Esophagus muscularis mucosa (tissue), 3 donors: ENCODE measurements at regions not wholly inside any gene's neighbourhood (a gene's known extent, or its start where the extent isn't known, plus 50 kb on each side); places are given as distances from the start of the nearest gene placed in this dataset.

Experiments
- POLR2A ChIP-seq: fragments of 450-650 bp; IDR thresholded peaks from one replicate; pipeline ENCODE4 v1.6.1; 2017; ENCODE audit warnings: antibody characterized with exemption, moderate library complexity, mild to moderate bottlenecking, low read depth
- TF ChIP-seq, protein P1 (sequence below), 3 experiments: fragments of 200-600 bp in 2 of 3; fragments of 450-650 bp in 1 of 3; sonication (generic) in 2 of 3; IDR thresholded peaks; one replicate each; pipeline ENCODE4 v1.5.1; 2017 to 2019; ENCODE audit warnings: antibody characterized with exemption in 3 of 3, mild to moderate bottlenecking in 2 of 3, moderate library complexity in 1 of 3

GRCh38 chr12:131445795-131446194 lies 265.1 kb upstream of the SFSWAP start:
- TF ChIP-seq, protein P1, sequence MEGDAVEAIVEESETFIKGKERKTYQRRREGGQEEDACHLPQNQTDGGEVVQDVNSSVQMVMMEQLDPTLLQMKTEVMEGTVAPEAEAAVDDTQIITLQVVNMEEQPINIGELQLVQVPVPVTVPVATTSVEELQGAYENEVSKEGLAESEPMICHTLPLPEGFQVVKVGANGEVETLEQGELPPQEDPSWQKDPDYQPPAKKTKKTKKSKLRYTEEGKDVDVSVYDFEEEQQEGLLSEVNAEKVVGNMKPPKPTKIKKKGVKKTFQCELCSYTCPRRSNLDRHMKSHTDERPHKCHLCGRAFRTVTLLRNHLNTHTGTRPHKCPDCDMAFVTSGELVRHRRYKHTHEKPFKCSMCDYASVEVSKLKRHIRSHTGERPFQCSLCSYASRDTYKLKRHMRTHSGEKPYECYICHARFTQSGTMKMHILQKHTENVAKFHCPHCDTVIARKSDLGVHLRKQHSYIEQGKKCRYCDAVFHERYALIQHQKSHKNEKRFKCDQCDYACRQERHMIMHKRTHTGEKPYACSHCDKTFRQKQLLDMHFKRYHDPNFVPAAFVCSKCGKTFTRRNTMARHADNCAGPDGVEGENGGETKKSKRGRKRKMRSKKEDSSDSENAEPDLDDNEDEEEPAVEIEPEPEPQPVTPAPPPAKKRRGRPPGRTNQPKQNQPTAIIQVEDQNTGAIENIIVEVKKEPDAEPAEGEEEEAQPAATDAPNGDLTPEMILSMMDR (IDR thresholded peaks at IDR 0.05): no peak
- TF ChIP-seq POLR2A: no peak
